BLaER1 (cell line): ENCODE measurements at regions not wholly inside any gene's neighbourhood (a gene's known extent, or its start where the extent isn't known, plus 50 kb on each side); places are given as distances from the start of the nearest gene placed in this dataset.

Experiments
- H3K27ac ChIP-seq: shearing (Covaris generic); formaldehyde crosslinking; 2 replicates; pipeline ENCODE4 v1.8.1; 2022
- H3K27me3 ChIP-seq: shearing (Covaris generic); formaldehyde crosslinking; 2 replicates; pipeline ENCODE4 v1.8.1; 2022
- H3K36me3 ChIP-seq: shearing (Covaris generic); formaldehyde crosslinking; 2 replicates; pipeline ENCODE4 v1.8.1; 2022
- H3K4me1 ChIP-seq: shearing (Covaris generic); formaldehyde crosslinking; 2 replicates; pipeline ENCODE4 v1.8.1; 2022
- H3K4me2 ChIP-seq: shearing (Covaris generic); formaldehyde crosslinking; 2 replicates; pipeline ENCODE4 v1.8.1; 2022
- H3K4me3 ChIP-seq: shearing (Covaris generic); formaldehyde crosslinking; 2 replicates; pipeline ENCODE4 v1.8.1; 2022
- H3K9ac ChIP-seq: shearing (Covaris generic); formaldehyde crosslinking; 2 replicates; pipeline ENCODE4 v1.8.1; 2022
- H3K9me3 ChIP-seq: shearing (Covaris generic); formaldehyde crosslinking; 2 replicates; pipeline ENCODE4 v1.8.1; 2022
- H4K20me1 ChIP-seq: shearing (Covaris generic); formaldehyde crosslinking; 2 replicates; pipeline ENCODE4 v1.8.1; 2022
- Cebpa-rat ChIP-seq: shearing (Covaris generic); IDR thresholded peaks from 2 replicates; pipeline ENCODE4 v1.8.1; 2022

DNA sequence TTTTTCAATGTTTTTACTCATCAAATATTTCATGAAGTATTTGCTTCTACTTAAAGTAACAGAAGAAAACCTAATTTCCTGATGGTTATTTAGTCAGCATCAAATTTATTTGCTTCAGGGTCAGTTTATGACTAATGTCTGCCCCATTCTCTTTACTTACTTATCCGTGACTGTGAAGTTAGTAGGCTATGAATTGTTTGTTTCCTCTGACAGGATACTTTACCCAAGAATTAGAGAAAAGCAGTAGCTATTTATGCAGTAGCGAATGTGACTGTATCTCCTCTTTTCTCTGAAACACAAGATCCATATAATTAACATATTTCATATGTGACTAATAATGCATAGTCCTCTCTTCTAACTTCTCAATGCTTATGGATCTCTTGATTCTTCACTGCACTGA, 329.9 kb upstream of the ROBO1 start:
- no peaks in the 10 kb centered on the region for H3K27me3 ChIP-seq
- H3K4me1 ChIP-seq, result no peaks in the 10 kb centered on the region
- H3K27ac ChIP-seq, result no peak overlapping the region
- TF ChIP-seq Cebpa-rat, result no peak
- H3K4me3 ChIP-seq, result no peak overlapping the region
- H3K36me3 ChIP-seq, result no peaks in the 10 kb centered on the region
- H3K4me2 ChIP-seq, result no peak overlapping the region
- H4K20me1 ChIP-seq, result no peaks in the 10 kb centered on the region
- no peak overlapping the region for H3K9ac ChIP-seq
- no peaks in the 10 kb centered on the region for H3K9me3 ChIP-seq

DNA sequence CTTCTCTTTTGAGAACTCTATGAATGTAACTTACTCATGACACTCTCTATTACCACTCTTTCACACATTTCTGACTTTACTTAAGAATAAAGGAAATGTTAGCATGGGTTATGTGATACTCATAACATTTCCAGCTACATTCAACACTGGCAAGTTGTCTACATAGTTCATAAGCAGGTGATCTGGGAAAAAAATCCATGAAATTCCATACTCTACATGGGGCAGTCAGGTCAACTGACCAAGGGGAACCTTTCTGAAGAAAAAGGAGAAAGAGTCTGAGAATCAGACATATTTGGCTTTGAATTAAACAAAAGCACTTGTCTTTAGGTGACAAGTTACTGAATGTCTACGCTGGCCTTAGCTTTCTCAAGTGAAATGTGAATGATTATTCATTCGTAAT, 329.1 kb upstream of the ROBO1 start:
- Histone ChIP-seq H3K4me3 (no peak overlapping the region), H3K27me3 (no peaks in the 10 kb centered on the region), H3K4me1 (no peaks in the 10 kb centered on the region), H3K27ac (no peak overlapping the region), H3K36me3 (no peaks in the 10 kb centered on the region), H3K9ac (no peak overlapping the region), H3K9me3 (no peaks in the 10 kb centered on the region), H3K4me2 (no peak overlapping the region), H4K20me1 (no peaks in the 10 kb centered on the region)
- no peak for TF ChIP-seq Cebpa-rat

DNA sequence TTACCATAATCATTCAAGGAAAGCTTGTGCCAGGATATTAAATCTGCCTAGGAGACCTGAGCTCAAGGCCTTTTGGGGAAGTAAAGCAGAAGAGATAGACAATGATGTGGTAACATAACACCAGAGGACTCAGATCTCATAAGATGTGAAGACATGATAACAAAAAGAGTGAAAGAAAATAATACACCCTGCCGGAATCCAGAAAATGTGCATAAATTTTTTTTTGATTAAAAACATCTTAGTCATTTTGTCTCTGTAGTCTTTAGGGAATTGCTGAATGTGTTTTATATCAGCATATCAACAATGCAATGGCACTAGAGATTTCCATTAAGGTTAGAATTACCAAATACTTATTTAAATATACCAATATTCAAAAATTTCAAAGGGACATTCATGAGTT, 326.8 kb upstream of the ROBO1 start:
- no peaks in the 10 kb centered on the region for H3K4me1 ChIP-seq
- no peaks in the 10 kb centered on the region for H4K20me1 ChIP-seq
- H3K27ac ChIP-seq, result no peak overlapping the region
- no peak overlapping the region for H3K4me2 ChIP-seq
- no peak overlapping the region for H3K9ac ChIP-seq
- H3K36me3 ChIP-seq, result no peaks in the 10 kb centered on the region
- H3K4me3 ChIP-seq, result no peak overlapping the region
- TF ChIP-seq Cebpa-rat, result no peak
- no peaks in the 10 kb centered on the region for H3K9me3 ChIP-seq
- no peaks in the 10 kb centered on the region for H3K27me3 ChIP-seq

DNA sequence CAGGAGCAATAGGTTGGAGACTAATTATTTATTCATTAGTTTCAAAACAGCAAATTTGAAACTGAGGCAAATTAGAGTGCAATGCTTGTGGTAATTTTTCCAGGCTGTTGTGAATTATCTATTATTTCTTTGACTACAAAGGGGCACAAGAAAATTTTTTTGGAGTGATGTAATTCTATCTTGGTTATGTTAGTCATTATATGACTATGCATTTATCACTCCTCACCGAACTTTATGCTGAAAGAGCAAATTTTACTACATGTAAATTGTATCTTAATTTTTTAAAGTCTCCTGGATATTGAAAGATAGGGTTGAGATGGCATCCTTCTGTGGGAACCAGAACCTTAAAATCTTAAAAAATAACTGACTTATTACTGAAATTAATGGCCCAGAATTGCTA, 320.0 kb upstream of the ROBO1 start:
- no peak overlapping the region for H3K27ac ChIP-seq
- no peak for TF ChIP-seq Cebpa-rat
- no peaks in the 10 kb centered on the region for H3K9me3 ChIP-seq
- no peaks in the 10 kb centered on the region for H3K36me3 ChIP-seq
- H4K20me1 ChIP-seq, result no peaks in the 10 kb centered on the region
- H3K4me2 ChIP-seq, result no peak overlapping the region
- no peak overlapping the region for H3K4me3 ChIP-seq
- H3K27me3 ChIP-seq, result no peaks in the 10 kb centered on the region
- no peak overlapping the region for H3K9ac ChIP-seq
- no peaks in the 10 kb centered on the region for H3K4me1 ChIP-seq

DNA sequence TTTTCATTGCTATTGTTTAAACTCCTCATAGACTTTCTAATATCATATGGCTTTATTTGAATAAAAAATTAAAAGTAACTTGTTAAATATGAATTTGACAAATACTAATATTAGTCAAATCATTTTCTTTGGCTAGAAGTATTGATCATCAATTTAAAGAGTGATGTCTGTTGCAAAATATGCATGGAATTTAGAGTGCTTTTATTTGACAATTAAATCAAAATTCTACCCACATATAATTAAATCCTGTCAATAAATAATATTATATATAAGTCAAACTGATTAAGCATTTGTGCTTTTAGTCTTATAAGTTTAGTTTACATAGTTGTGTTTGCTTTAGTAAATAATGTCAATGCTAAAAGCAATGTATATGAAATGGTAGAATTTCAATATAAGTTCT, 318.6 kb upstream of the ROBO1 start:
- Histone ChIP-seq H3K4me3 (no peak overlapping the region), H3K36me3 (no peaks in the 10 kb centered on the region), H3K9ac (no peak overlapping the region), H4K20me1 (no peaks in the 10 kb centered on the region), H3K4me1 (no peaks in the 10 kb centered on the region), H3K4me2 (no peak overlapping the region), H3K9me3 (no peaks in the 10 kb centered on the region), H3K27ac (no peak overlapping the region), H3K27me3 (no peaks in the 10 kb centered on the region)
- TF ChIP-seq Cebpa-rat, result no peak

DNA sequence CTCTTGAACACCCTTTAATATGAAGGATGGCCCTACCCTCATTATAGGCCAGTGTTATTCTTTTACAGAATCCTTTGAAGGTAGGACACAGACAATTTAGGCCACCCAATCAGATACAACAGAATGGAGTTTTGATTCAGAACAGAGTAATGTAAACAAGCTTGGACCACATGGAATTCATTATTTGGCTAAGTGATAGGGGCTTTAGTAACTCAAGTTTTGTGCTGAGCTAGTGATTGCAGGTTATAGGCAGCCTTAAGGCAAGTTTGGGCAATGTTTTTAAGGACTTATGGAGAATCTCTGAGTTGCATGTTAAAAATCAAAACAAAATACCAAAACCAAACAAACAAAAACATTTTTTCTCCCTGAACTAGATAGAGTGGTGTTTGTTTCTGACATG, 312.1 kb upstream of the ROBO1 start:
- no peak for TF ChIP-seq Cebpa-rat

DNA sequence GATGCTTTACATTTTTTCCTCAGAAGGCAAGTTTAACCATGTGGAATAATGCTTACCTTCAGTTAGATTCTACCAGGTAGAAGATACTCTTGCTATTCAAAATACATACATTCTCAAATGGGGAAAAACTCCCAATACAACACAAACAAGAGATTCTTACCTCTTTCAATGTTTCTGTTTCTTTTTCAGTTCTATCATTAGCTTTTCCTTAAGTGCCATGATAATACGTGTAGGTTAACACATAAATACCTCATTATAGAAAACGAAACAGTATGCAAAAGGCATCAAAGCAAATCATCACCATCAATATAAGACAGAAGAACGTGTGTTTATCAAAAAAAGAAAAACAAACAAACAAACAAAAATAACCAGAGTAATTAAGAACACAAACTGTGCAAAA, 300.7 kb upstream of the ROBO1 start:
- TF ChIP-seq Cebpa-rat, result no peak
- Histone ChIP-seq H3K9me3 (no peaks in the 10 kb centered on the region), H3K9ac (no peak overlapping the region), H3K36me3 (no peaks in the 10 kb centered on the region), H4K20me1 (no peaks in the 10 kb centered on the region), H3K27ac (no peak overlapping the region), H3K4me1 (no peaks in the 10 kb centered on the region), H3K4me3 (no peak overlapping the region), H3K27me3 (no peaks in the 10 kb centered on the region), H3K4me2 (no peak overlapping the region)

More for the DNA sequence above, 312.1 kb upstream of the ROBO1 start:
- Histone ChIP-seq H4K20me1 (no peaks in the 10 kb centered on the region), H3K27ac (no peak overlapping the region), H3K27me3 (no peaks in the 10 kb centered on the region), H3K36me3 (no peaks in the 10 kb centered on the region), H3K9ac (no peak overlapping the region), H3K4me2 (no peak overlapping the region), H3K9me3 (no peaks in the 10 kb centered on the region), H3K4me1 (no peaks in the 10 kb centered on the region), H3K4me3 (no peak overlapping the region)

DNA sequence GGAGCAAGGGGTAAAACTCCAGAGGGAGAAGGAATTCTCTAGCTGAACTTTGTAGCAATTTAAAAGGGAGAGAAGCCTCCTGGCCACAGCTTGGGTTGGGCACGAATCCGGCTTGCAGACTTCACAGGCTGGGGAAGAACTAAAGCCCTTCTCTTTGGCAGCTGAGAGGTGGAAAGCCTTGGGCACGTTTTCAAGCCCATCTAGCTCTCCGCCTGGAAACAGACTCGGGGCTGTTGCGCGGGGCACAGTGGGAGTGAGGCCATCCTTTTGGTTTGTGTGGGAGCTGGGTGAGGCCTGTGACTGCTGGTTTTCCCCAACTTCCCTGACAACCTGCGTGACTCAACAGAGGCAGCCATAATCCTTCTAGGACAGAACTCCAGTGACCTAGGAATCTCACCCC, 295.7 kb upstream of the ROBO1 start:
- no peak overlapping the region for H3K4me2 ChIP-seq
- no peaks in the 10 kb centered on the region for H3K4me1 ChIP-seq
- no peak overlapping the region for H3K4me3 ChIP-seq
- H3K36me3 ChIP-seq, result no peaks in the 10 kb centered on the region
- H3K27me3 ChIP-seq, result no peaks in the 10 kb centered on the region
- H3K9me3 ChIP-seq, result no peaks in the 10 kb centered on the region
- H4K20me1 ChIP-seq, result no peaks in the 10 kb centered on the region
- H3K27ac ChIP-seq, result no peak overlapping the region
- H3K9ac ChIP-seq, result no peak overlapping the region
- no peak for TF ChIP-seq Cebpa-rat

DNA sequence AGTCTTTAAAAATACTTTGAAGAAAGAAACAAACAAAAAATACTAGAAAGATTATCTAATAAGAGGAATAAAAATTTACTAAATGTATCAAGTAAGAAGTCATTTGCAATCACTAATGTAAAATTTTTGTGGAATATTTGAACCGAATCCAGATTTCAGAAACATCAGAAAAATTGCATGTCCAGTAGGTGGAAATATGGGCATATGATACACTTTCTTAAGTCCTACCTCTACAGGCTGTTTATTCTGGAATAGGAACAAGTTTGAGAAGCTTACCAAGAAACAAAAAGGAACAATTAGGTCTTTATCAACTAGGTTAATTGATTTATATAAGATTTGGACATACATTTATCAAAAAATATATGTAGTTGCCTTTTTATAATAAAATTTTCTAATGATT, 292.9 kb upstream of the ROBO1 start:
- H4K20me1 ChIP-seq, result no peaks in the 10 kb centered on the region
- no peak overlapping the region for H3K9ac ChIP-seq
- no peak overlapping the region for H3K27ac ChIP-seq
- no peaks in the 10 kb centered on the region for H3K4me1 ChIP-seq
- TF ChIP-seq Cebpa-rat, result no peak
- H3K9me3 ChIP-seq, result no peaks in the 10 kb centered on the region
- no peak overlapping the region for H3K4me3 ChIP-seq
- no peaks in the 10 kb centered on the region for H3K36me3 ChIP-seq
- H3K27me3 ChIP-seq, result no peaks in the 10 kb centered on the region
- H3K4me2 ChIP-seq, result no peak overlapping the region

DNA sequence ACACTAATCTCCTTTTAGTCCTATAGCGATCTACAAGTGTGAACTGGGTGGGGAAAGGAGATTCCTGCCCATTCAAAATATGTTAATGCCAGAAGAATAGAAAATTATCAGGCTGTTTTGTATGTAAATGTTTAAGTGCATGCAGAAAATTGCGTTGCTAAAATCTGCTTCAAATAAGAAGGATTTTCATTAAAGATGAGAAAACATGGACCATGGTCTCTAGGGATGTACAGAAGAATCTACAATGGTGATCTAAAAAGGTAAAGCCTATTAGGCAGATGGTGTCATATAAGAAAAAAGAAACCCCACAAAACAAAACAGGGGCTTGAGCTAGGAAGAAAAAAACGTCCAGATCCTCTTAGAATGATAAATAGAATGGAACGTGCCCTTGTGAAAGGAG, 287.5 kb upstream of the ROBO1 start:
- Histone ChIP-seq H3K4me1 (no peaks in the 10 kb centered on the region), H4K20me1 (no peaks in the 10 kb centered on the region), H3K4me2 (no peak overlapping the region), H3K9me3 (no peaks in the 10 kb centered on the region), H3K9ac (no peak overlapping the region), H3K4me3 (no peak overlapping the region), H3K36me3 (no peaks in the 10 kb centered on the region), H3K27ac (no peak overlapping the region), H3K27me3 (no peaks in the 10 kb centered on the region)
- no peak for TF ChIP-seq Cebpa-rat

DNA sequence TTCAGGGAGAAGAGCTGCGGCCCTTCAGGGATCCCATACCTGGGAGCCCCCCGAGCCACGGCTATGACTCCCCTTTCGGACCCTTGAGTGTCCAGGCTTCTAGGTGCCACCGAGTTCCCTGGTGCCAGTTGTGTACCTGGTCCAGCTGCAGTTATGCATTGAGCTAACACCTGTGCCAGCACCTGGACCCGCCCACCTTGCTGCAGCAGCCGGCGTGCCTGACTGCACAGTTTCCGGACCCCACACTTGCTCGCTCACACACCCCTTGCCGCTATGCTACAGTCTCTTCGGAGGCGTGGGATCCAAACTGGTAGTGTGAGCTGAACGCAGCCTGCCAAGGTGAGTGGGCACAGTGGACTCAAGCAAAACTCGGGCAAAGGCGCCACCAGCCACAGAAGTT, 284.5 kb upstream of the ROBO1 start:
- no peak for TF ChIP-seq Cebpa-rat
- Histone ChIP-seq H3K36me3 (no peaks in the 10 kb centered on the region), H3K27me3 (no peaks in the 10 kb centered on the region), H3K4me2 (no peak overlapping the region), H4K20me1 (no peaks in the 10 kb centered on the region), H3K9ac (no peak overlapping the region), H3K4me3 (no peak overlapping the region), H3K27ac (no peak overlapping the region), H3K9me3 (no peaks in the 10 kb centered on the region), H3K4me1 (no peaks in the 10 kb centered on the region)
